Gastrocnemius medialis (tissue), 4 donors: ENCODE measurements at regions not wholly inside any gene's neighbourhood (a gene's known extent, or its start where the extent isn't known, plus 50 kb on each side); places are given as distances from the start of the nearest gene placed in this dataset.

Experiments used
- POLR2A ChIP-seq, 2 donors: fragments of 450-650 bp; IDR thresholded peaks; one replicate each; pipeline ENCODE4 v1.6.1; 2017; ENCODE audit warnings: antibody characterized with exemption in 2 of 2, mild to moderate bottlenecking in 2 of 2, moderate library complexity in 2 of 2
- TF ChIP-seq, protein P1 (sequence below), 5 experiments: fragments of 450-650 bp in 3 of 5; fragments of 200-600 bp in 2 of 5; sonication (generic) in 2 of 5; IDR thresholded peaks in 4 of 5; conservative IDR thresholded peaks in 1 of 5; 1 replicate in 4 of 5; 2 replicates in 1 of 5; pipeline ENCODE4 v1.5.1; 2016 to 2019; ENCODE audit warnings: antibody characterized with exemption in 5 of 5, mild to moderate bottlenecking in 3 of 5, moderate library complexity in 3 of 5

DNA sequence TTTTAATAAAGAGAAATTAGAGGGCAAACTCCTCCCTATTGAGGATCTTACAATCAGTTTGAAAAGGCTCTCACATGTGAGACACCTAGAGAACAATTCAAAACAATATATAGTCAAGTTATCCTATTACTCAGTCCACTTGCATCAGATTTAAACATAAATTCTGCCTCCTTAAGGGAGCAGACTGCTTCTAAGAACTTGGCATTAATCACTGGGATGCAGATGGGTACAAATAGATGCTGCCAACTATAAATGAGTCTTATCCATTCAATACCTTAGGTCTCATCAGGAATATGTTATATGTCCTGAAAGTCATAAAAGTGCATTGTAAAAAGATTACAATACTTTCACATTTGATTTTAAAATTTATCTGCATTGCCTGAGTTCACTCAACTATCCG, 269.3 kb upstream of the KIRREL3 start:
- TF ChIP-seq, protein P1, sequence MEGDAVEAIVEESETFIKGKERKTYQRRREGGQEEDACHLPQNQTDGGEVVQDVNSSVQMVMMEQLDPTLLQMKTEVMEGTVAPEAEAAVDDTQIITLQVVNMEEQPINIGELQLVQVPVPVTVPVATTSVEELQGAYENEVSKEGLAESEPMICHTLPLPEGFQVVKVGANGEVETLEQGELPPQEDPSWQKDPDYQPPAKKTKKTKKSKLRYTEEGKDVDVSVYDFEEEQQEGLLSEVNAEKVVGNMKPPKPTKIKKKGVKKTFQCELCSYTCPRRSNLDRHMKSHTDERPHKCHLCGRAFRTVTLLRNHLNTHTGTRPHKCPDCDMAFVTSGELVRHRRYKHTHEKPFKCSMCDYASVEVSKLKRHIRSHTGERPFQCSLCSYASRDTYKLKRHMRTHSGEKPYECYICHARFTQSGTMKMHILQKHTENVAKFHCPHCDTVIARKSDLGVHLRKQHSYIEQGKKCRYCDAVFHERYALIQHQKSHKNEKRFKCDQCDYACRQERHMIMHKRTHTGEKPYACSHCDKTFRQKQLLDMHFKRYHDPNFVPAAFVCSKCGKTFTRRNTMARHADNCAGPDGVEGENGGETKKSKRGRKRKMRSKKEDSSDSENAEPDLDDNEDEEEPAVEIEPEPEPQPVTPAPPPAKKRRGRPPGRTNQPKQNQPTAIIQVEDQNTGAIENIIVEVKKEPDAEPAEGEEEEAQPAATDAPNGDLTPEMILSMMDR (IDR thresholded peaks at IDR 0.05 in 4 of 5, conservative IDR thresholded peaks at IDR 0.05 in 1 of 5), result no peak
- no peak for TF ChIP-seq POLR2A (IDR thresholded peaks at IDR 0.05)
